ENCODE measurements at regions not wholly inside any gene's neighbourhood (a gene's known extent, or its start where the extent isn't known, plus 50 kb on each side); places are given as distances from the start of the nearest gene placed in this dataset.

DNA sequence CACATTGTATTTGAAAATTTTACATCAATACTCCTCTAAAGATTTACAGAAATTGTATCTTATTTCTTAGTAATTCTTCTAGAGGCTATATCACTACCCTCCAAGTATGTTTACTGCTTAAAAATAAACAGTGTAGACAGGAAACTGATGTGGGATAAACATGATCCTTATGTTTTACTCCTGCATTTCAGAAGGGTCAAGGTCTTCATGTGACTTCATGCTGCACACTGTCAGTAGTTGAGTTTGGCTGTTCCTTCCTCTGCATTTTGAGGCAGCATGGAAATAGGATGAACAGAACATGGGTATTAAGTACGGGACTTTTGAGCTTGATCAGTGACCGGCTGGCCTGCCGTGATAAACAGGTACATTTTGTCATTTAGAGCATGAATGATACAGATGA, 179.2 kb upstream of the FERMT1 start (continued):
- TF ChIP-seq, protein P1, sequence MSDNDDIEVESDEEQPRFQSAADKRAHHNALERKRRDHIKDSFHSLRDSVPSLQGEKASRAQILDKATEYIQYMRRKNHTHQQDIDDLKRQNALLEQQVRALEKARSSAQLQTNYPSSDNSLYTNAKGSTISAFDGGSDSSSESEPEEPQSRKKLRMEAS (IDR thresholded peaks at IDR 0.05; ENCODE audit: low read depth) = no peak
- TF ChIP-seq TEAD4 (IDR thresholded peaks at IDR 0.05; ENCODE audit: borderline replicate concordance, insufficient read depth) (no peak), RCOR1 (IDR thresholded peaks at IDR 0.05; ENCODE audit: low read length) (no peak), GABPA (IDR thresholded peaks at IDR 0.05; ENCODE audit: low read depth) (no peak), SIN3A (IDR thresholded peaks at IDR 0.05; ENCODE audit: borderline replicate concordance, low read depth, low read length) (no peak)

DNA sequence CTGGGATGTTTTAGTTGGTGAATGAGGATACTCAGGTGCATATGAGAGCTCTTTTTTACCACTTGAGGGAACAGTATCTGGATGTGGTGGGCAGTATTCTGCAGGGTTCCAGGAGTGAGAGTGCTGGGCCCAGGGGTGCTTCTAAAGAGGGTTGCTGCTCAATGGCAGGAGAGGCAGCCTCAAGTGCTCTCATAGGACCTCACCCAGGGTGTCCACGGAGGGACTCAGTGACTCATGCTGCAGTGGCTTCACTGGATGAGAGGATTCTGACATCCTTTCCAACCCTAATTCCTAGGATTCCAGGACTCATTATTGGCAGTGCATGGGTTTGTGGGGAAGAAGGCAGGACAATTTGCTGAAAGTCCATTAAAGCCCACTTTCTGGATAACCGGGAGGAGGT, 176.6 kb upstream of the FERMT1 start:
- POLR2A ChIA-PET = no interaction called here

More for the DNA sequence above, 176.6 kb upstream of the FERMT1 start:
- Histone ChIP-seq H3K27me3 (ENCODE audit: insufficient read depth) (no peaks in the 10 kb centered on the region), H3K4me1 (ENCODE audit: control insufficient read depth in 1 of 2, insufficient read depth in 2 of 2, low read depth in 1 of 2, low read length in 1 of 2) (no peaks in the 10 kb centered on the region; a peak in 1 of 4 replicates), H3K4me3 (ENCODE audit: low read depth in 2 of 2, low read length in 1 of 2) (no peak overlapping the region), H3K79me2 (ENCODE audit: insufficient read depth) (no peaks in the 10 kb centered on the region), H3K4me2 (no peak overlapping the region), H3K9ac (no peak overlapping the region), H4K20me1 (ENCODE audit: insufficient read depth) (no peaks in the 10 kb centered on the region), H3K9me3 (no peaks in the 10 kb centered on the region), H2AFZ (ENCODE audit: low read depth) (no peak overlapping the region), H3F3A (replicated peaks; ENCODE audit: insufficient read depth) (no peaks in the 10 kb centered on the region), H3K36me3 (replicated peaks in 1 of 2; ENCODE audit: control insufficient read depth in 1 of 2, insufficient read depth in 2 of 2, low read length in 1 of 2) (no peaks in the 10 kb centered on the region), H3K27ac (ENCODE audit: low read depth in 2 of 2, low read length in 1 of 2) (no peak overlapping the region), H3K9me2 (no peaks in the 10 kb centered on the region)
- TF ChIP-seq PBX3 (IDR thresholded peaks at IDR 0.05) (no peak), SMC3 (IDR thresholded peaks at IDR 0.05; ENCODE audit: low read depth, low read length) (no peak), GATA2 (CRISPR knock-in tag; IDR thresholded peaks at IDR 0.05) (no peak), EP300 (IDR thresholded peaks at IDR 0.05; ENCODE audit: borderline replicate concordance in 1 of 2, low read depth in 1 of 2, low read length in 1 of 2) (no peak), USF1 (IDR thresholded peaks at IDR 0.05; ENCODE audit: borderline replicate concordance, low read depth) (no peak), GABPA (IDR thresholded peaks at IDR 0.05; ENCODE audit: low read depth) (no peak), USF2 (IDR thresholded peaks at IDR 0.05; ENCODE audit: borderline replicate concordance, low read depth, low read length) (no peak), ELF1 (IDR thresholded peaks at IDR 0.05) (no peak), RXRA (IDR thresholded peaks at IDR 0.05; ENCODE audit: borderline replicate concordance, low read depth) (no peak), TAF1 (IDR thresholded peaks at IDR 0.05; ENCODE audit: borderline replicate concordance, low read depth, low read length) (no peak), MXI1 (IDR thresholded peaks at IDR 0.05; ENCODE audit: low read depth, low read length) (no peak), RFX5 (IDR thresholded peaks at IDR 0.05; ENCODE audit: low read length) (no peak), MEF2A (IDR thresholded peaks at IDR 0.05; ENCODE audit: borderline replicate concordance, low read depth) (no peak), TCF12 (IDR thresholded peaks at IDR 0.05) (no peak)
- TF ChIP-seq, protein P1 (IDR thresholded peaks at IDR 0.05; ENCODE audit: low read depth) = no peak
- 9% methylated on average over 2 of the region's 2 CpGs for WGBS (ENCODE audit: low lambda C conversion rate)
- CTCF ChIA-PET = no interaction called here
- no peak for DNase-seq

All from SK-N-SH (cell line).